ENCODE measurements at regions not wholly inside any gene's neighbourhood (a gene's known extent, or its start where the extent isn't known, plus 50 kb on each side); places are given as distances from the start of the nearest gene placed in this dataset.

GRCh38 chrX:69070949-69071650, 94.2 kb downstream of the PJA1 start:
- TF ChIP-seq CTCF (conservative IDR thresholded peaks at IDR 0.05; ENCODE audit: low read depth, low read length) (no peak), POLR2A (IDR thresholded peaks at IDR 0.05; ENCODE audit: low read depth, low read length) (no peak)

Data from IMR-90 (cell line).